Coronary artery (tissue), 2 donors: ENCODE measurements at regions not wholly inside any gene's neighbourhood (a gene's known extent, or its start where the extent isn't known, plus 50 kb on each side); places are given as distances from the start of the nearest gene placed in this dataset.

Experiments used
- DNase-seq: peaks from one replicate; pipeline ENCODE4 v3.0.0-alpha.2; 2017; ENCODE audit warnings: low spot score
- H3K27ac ChIP-seq, 2 donors: fragments of 200-600 bp; sonication (generic); one replicate each; pipeline ENCODE4 v1.5.1; 2016 to 2019
- H3K4me3 ChIP-seq: fragments of 200-600 bp; sonication (generic); 2 replicates; pipeline ENCODE4 v1.5.1; 2016; ENCODE audit warnings: mild to moderate bottlenecking, moderate library complexity
- CTCF ChIP-seq: fragments of 200-600 bp; sonication (generic); IDR thresholded peaks from one replicate; pipeline ENCODE4 v1.5.1; 2019; ENCODE audit warnings: antibody characterized with exemption

GRCh38 chr10:126844406-126844805 is 60.8 kb upstream of the DOCK1 start:
- no peak overlapping the region for H3K4me3 ChIP-seq
- DNase-seq, result no peak
- H3K27ac ChIP-seq, result no peak overlapping the region
- TF ChIP-seq CTCF, result no peak

- no peak for TF ChIP-seq CTCF
- no peak for DNase-seq
- no peak overlapping the region for H3K4me3 ChIP-seq
- H3K27ac ChIP-seq, result no peak overlapping the region
Measured at GRCh38 chr10:126846469-126846868, 58.8 kb upstream of the DOCK1 start.

- no peak for DNase-seq
- H3K4me3 ChIP-seq, result no peak overlapping the region
- TF ChIP-seq CTCF, result no peak
- H3K27ac ChIP-seq, result no peak overlapping the region
Measured at GRCh38 chr10:126846959-126847358, 58.3 kb upstream of the DOCK1 start.

- no peak for DNase-seq
Measured at GRCh38 chr10:126847666-126848065, 57.6 kb upstream of the DOCK1 start.

GRCh38 chr10:126849646-126850045 is 55.6 kb upstream of the DOCK1 start:
- no peak overlapping the region for H3K27ac ChIP-seq
- no peak for TF ChIP-seq CTCF
- DNase-seq, result peak; percentile 26
- H3K4me3 ChIP-seq, result no peak overlapping the region

More at GRCh38 chr10:126847666-126848065, 57.6 kb upstream of the DOCK1 start:
- no peak for TF ChIP-seq CTCF
- Histone ChIP-seq H3K4me3 (no peak overlapping the region), H3K27ac (no peak overlapping the region)

- TF ChIP-seq CTCF, result no peak
- Histone ChIP-seq H3K4me3 (no peak overlapping the region), H3K27ac (no peak overlapping the region)
- DNase-seq, result peak; percentile 24
Measured at GRCh38 chr10:126851414-126852108, 53.7 kb upstream of the DOCK1 start.

GRCh38 chr10:126854726-126855495 is 50.3 kb upstream of the DOCK1 start:
- Histone ChIP-seq H3K4me3 (no peak overlapping the region), H3K27ac (no peak overlapping the region)
- no peak for TF ChIP-seq CTCF
- no peak for DNase-seq
